Right renal cortex interstitium (tissue), 3 donors: ENCODE measurements at regions not wholly inside any gene's neighbourhood (a gene's known extent, or its start where the extent isn't known, plus 50 kb on each side); places are given as distances from the start of the nearest gene placed in this dataset.

ENCODE experiments used
- DNase-seq, 3 donors: peaks; one replicate each; pipeline ENCODE4 v3.0.0-alpha.2; 2013; ENCODE audit warnings: low read depth in 3 of 3, low spot score in 2 of 3

GRCh38 chr20:24116611-24117010, 128.0 kb upstream of the GGTLC1 start:
- no peak for DNase-seq

GRCh38 chr20:24112360-24112759, 123.8 kb upstream of the GGTLC1 start:
- DNase-seq: no peak

DNA sequence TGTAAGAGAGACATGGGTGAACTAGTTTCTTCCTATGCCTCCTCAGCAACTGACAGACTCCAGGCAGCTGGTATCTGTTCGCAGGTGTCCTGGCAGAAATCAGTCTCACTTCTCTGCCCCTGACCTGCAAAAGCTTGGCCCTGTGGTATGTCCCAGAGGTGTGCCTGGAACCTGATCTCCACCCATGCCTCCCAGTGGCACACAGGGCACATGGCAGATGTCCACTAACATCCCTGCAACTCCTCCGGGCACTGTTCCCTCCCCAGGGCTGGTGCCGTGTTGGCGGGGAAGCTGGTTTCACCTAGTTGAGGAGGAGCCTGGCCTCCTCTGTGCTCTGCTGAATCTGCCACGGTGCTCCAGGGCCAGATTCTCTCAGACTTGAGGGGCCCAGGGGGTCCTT, 123.3 kb upstream of the GGTLC1 start:
- no peak for DNase-seq

DNA sequence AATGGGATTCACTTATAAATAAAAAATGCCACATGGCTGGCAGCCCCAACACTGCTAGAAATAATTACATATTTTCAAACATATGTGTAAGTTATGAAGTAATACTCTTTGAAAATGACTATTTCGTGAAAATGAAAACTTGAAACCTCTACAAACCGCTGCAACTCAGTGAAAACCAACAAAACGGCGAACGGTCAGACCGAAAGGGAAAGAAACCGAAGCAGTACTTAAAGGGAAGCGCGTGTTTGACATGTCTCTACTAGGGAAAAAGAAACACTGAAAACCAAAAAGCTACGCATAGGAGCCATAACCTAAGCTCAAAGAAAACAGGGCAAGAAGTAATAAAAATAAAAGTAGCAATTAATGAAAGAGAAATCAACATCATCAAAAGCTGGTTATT, 121.0 kb upstream of the GGTLC1 start:
- no peak for DNase-seq

DNA sequence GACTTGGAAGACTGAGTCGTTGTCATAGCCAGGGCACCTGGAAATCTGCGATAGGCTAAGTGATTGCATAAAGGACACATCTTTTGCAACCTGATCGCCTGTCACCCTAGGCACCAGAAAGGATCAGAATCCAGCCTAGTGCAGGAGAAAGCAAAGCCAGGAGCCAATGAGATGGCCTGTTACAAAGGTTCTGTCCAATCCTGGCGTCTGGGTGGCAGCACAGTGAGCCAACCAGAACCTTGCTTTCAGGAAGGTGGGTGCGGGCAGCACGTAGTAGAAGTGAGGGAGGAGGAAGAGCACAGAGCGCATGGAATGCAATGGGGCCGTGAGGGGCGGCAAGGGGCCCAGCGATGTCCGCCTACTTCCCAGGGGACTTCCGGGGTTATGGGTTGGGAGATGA, 120.4 kb upstream of the GGTLC1 start:
- DNase-seq: no peak

DNA sequence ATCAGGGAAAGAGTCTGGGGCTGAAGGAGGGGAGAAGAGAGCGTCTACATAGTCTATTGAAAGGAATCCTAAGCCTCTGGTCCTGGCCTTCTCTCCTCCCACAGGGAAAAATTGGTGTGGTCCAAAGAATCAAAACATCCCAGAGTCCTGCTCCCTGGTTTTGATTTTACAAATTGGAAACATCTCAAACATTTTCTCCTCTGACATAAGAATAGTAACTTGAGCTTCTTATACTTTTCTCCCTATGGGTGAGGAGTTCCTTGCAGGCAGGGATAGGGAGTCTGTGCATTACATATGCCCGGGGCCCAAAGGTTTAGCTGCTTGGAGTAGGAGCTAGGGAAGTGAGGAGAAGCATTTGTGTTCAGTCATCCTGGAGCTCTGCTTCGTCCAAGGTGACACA, 120.0 kb upstream of the GGTLC1 start:
- no peak for DNase-seq

GRCh38 chr20:24106801-24107445, 118.3 kb upstream of the GGTLC1 start:
- no peak for DNase-seq

- DNase-seq: no peak
Observed at GRCh38 chr20:24106150-24106800, 117.7 kb upstream of the GGTLC1 start.

DNA sequence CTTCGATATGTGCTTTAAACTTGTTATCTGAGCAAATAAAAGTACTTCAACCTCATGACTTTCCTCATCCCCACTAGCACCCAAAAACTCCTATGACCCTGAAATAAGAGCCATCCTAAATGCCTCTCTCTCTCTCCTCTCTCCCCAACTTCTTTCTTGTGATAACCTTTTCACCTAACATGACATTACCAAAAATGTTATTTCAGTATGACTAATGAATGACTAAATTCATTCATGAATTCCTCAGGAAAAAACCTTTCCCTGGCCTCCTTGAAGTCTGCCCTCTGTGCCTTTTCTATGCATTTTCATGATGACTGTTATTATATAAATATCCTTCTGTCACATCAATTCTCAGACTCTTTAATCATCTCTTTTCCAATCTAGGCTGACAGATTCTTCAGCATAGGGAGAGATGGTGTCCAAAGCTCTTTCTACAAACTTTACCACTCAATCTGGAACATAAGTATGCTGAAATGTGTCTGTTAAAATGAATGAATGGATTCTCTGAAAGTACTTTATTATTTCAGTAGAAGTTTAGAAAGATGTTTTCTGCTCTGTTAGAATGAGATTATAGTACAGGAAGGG, 114.3 kb upstream of the GGTLC1 start:
- DNase-seq: no peak

GRCh38 chr20:24102290-24102689, 113.7 kb upstream of the GGTLC1 start:
- DNase-seq: no peak

DNA sequence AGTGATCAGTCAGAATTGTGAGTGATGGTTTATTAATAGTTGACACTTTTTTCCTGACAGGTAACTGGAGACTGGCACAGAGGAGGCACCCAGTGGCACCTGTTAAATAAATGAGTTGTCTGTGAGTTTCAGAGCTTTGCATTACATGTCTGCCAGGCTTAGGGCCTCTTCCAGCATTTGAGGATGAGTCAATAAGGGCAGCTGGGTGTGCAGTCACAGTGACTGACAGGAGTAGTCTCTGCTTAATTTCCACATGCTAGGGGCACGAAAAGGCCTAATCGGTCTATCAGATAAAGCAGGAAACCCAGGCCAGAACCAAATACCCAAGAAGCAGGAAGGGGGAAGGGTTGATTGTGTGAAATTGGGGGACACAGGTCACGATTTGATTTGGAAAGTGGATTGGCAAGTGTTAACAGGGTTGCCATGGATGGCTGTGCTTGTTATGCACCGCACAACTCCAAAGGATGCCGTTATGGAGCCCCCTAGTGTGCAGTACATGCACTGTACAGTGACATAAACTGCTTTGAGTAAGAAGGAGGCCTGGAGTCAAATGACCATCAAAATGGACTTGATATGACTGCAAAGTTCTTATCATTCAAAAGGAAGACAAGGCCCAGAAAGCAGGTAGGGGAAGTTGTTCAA, 111.9 kb upstream of the GGTLC1 start:
- peak; percentile 25 to 52 (median 34) for DNase-seq

- no peak for DNase-seq
Observed at GRCh38 chr20:24098886-24099285, 110.3 kb upstream of the GGTLC1 start.

DNA sequence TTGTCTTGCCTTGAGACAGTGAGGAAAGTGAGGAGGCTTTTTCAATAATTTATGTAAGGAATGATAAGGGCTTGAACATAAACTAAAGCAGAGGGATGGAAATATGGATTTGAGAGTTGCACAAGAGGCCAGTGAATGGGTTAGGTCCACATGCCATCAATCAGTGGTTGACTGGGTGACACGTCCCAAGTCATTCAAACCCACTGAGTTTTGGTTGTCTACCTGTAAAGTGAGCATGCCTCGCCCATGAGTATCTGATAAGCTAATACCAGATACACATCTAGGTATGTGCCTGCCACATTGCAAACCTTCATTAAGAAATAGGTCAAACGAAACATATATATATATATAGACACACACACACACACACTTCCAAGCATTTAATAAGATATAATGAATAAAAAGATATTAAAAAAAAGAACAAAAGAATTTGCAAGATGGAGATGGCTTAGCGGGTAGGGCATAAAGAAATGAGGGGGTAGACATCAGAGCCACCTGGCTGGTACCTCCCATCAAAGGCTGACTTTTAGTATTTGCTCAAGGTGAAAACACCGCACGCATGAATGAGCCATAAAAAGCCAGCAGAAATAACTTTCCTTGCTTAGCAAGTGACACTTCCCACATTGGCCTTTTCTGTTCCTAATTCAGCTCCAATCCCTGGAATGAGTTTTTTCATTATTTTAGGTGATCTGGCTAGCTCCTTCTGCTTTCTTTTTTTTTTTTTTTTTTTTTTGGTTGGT, 109.1 kb upstream of the GGTLC1 start:
- DNase-seq: no peak

DNA sequence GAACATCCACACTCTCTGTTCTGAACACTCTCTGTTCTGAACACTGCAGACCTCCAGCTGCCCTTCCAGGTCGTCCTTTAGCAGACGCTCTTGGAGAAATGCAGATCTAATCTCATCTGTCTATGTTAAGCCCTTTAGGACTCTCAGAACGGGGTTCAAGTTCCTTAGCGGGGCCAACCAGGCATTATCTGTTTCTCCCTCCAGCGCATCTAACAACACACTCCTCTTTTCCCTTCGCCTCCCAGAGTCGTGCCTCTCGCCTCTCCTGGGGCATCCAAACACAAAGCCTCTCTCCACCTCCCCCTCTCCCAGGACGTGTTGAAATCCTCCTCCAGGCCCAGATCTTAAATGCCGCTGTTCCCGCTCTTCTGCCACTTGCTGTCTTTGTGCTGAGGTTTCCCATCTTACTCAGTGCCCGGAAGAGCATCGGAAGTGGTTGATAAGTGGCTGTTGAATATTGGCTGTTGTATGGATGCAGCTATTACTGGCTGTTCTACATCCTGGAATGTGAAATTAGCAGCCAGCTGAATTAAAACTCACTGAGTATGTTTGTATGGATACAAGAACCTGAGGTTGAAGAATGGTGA, 108.4 kb upstream of the GGTLC1 start:
- DNase-seq: no peak

DNA sequence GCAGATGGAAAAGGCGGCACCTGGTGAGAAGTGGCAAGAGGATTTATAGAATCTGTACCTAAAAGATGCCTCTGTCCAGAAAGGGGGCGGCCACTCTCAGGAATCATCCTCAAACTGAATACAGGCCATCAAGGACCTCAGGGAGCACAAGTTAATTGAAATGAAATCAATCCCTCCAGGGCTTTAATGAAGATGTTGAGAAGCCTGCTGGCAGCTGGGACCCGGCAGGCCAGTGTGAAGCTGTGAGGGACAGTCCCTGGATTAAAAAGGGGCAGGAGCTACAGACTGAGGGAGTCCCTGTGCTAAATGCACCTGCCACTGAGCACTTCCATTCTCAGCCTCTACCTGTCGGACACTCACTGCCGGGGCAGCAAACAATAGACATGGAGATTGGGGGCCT, 107.7 kb upstream of the GGTLC1 start:
- no peak for DNase-seq

- DNase-seq: no peak
Observed at GRCh38 chr20:24095756-24096155, 107.2 kb upstream of the GGTLC1 start.

GRCh38 chr20:24095303-24095702, 106.7 kb upstream of the GGTLC1 start:
- DNase-seq: no peak

- peak in 1 of 3 donors; percentile 9 for DNase-seq
Observed at GRCh38 chr20:24089576-24089975, 101.0 kb upstream of the GGTLC1 start.

- no peak for DNase-seq
Observed at GRCh38 chr20:24086121-24086520, 97.5 kb upstream of the GGTLC1 start.

DNA sequence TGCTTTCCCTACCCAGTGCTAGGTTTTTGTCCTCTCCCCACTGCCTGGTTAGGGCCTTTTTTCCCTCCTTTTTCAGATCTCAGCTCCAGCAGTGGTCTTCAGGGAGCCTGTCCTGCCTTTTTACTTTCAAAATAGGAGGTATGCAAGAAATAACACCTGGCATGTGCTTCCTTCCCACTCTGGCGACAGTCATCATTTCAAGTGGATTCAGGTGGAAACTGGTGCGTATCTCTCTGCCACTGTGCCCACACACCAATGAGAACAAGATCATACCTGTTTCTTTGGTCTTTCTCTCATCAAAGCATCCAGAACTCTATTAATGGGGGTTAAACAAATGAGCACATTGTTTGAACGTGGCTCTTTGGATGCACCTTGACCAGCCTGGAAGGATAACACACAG, 95.7 kb upstream of the GGTLC1 start:
- no peak for DNase-seq

GRCh38 chr20:24081077-24081476, 92.5 kb upstream of the GGTLC1 start:
- no peak for DNase-seq
